GM12865 (cell line): ENCODE measurements at regions not wholly inside any gene's neighbourhood (a gene's known extent, or its start where the extent isn't known, plus 50 kb on each side); places are given as distances from the start of the nearest gene placed in this dataset.

Experiments used
- DNase-seq: peaks from one replicate; pipeline ENCODE4 v3.0.0; 2010; ENCODE audit warnings: low read depth
- H3K4me3 ChIP-seq: 2 replicates; pipeline ENCODE4 v1.5.1; 2011; ENCODE audit warnings: mild to moderate bottlenecking, low read depth, low read length, control low read depth
- TF ChIP-seq, protein P1 (sequence below): IDR thresholded peaks from 2 replicates; pipeline ENCODE4 v1.5.1; 2011; ENCODE audit warnings: low read length, control low read depth, low read depth, inconsistent platforms; ENCODE audit not compliant: insufficient read depth; ENCODE audit errors: missing control alignments

DNA sequence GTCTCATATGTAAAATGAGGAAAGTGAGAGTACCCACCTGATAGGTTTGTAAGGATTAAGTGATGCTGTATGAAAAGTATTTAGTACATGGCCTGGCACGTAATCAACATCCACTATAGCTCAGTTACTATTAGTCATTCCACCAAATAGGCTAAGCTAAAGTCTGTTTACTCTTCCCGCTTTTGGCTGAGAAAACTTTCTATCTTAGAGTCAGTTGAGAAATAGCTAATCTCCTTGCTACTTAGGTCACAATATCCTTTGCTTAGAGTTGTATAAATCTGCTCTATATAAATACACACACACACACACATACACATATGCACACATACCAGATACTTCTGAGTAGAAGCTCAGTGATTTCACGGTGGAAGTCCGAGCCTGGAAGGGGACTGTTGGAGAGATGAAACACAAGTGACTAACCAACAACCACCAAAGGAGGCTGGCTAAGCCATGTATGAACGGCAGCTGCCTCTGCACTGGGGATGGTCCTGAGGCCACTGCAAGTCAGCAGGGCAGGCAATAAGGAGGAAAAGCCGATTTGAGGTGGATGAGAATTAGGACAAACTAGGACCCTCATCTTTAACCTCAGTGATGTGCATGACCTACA lies 104.6 kb upstream of the EPHA4 start:
- TF ChIP-seq, protein P1, sequence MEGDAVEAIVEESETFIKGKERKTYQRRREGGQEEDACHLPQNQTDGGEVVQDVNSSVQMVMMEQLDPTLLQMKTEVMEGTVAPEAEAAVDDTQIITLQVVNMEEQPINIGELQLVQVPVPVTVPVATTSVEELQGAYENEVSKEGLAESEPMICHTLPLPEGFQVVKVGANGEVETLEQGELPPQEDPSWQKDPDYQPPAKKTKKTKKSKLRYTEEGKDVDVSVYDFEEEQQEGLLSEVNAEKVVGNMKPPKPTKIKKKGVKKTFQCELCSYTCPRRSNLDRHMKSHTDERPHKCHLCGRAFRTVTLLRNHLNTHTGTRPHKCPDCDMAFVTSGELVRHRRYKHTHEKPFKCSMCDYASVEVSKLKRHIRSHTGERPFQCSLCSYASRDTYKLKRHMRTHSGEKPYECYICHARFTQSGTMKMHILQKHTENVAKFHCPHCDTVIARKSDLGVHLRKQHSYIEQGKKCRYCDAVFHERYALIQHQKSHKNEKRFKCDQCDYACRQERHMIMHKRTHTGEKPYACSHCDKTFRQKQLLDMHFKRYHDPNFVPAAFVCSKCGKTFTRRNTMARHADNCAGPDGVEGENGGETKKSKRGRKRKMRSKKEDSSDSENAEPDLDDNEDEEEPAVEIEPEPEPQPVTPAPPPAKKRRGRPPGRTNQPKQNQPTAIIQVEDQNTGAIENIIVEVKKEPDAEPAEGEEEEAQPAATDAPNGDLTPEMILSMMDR, result no peak
- H3K4me3 ChIP-seq, result no peak overlapping the region
- DNase-seq, result no peak

DNA sequence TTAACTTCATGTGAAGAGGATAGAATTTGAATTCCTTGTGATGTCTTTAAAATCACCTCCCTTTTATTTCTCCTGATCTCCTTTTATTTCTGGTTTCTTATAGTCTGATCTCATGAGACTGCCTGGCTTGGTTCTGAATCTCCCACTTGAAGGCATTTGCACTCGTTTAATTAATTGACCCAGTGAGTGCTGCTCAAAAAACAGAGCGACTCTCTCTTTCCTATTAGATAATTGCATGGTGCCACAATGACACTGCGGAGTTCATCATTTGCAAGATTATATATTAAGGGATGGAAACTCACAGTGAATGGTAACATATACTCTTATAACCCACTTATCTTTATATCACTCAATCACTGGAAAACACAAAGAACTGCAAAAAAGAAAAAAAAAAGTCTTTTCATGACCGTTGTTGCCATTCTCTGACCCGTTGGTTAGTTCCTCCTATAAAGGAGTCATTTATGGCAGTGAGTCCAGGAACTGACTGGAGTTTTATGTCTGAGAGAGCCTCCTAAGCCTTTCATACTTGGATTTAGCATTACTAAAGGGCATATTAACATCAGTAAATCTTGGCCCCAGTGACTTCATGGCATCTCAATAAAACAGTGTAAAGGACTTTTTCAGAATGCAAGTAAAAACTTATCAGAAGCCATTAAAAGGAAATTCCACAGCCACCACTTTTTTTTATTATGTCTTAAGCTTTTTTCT lies 103.3 kb upstream of the EPHA4 start:
- no peak overlapping the region for H3K4me3 ChIP-seq
- TF ChIP-seq, protein P1, result no peak
- DNase-seq, result no peak

DNA sequence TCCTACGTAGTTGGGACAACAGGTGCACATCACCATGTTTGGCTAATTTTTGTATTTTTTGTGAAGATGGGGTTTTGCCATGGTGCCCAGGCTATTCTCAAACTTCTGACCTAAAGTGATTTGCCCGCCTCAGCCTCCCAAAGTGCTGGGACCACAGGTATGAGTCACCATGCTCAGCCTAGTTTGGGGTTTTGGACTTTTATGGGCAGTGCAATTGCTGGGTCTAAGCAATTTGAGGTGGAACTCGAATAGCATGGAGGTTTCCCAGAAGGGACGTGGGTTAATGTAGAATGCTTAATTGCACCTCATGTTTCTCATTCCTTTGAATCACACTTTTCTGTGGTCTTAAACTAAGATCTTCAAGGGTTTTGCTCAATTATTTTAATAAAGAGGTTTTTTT lies 102.3 kb upstream of the EPHA4 start:
- H3K4me3 ChIP-seq, result no peak overlapping the region
- TF ChIP-seq, protein P1, result no peak
- DNase-seq, result no peak

DNA sequence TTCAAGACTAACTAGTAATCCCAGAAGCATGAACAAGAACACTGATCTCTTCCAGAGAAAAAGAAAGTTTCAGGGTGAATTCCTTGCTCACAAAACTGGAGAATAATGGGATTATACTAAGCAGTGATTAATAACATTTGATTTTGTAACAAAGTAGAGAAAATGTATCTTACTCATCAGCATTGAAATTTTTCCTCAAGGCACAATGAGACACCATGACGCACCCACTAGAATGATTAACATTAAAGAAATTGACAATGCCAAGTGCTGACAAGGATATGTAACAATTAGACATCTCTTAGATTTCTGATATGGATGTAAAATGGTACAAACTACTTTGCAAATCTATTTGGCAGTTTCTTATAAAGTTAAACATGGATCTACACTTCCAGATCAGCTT lies 101.1 kb upstream of the EPHA4 start:
- no peak overlapping the region for H3K4me3 ChIP-seq
- TF ChIP-seq, protein P1, result no peak
- no peak for DNase-seq

DNA sequence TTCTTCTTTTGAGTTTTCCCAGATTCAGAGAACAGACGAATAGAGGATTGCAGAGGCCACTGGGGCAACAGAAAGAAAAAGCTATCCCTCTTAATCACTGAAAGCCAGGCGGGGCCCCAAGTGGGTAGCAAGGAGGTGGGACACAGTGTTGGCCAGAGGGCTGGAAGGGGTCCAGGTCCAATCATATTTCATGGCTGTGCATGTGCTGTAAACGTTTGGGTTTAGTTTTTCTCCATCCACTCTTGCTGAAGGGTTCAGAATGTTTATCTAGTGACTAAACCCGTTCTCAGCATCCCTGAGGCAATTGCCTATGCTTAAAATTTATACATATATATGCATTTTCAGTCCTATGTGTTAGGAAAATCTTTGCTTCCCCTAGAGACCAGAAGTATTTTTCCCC lies 99.4 kb upstream of the EPHA4 start:
- TF ChIP-seq, protein P1, result no peak
- DNase-seq, result no peak
- no peak overlapping the region for H3K4me3 ChIP-seq

DNA sequence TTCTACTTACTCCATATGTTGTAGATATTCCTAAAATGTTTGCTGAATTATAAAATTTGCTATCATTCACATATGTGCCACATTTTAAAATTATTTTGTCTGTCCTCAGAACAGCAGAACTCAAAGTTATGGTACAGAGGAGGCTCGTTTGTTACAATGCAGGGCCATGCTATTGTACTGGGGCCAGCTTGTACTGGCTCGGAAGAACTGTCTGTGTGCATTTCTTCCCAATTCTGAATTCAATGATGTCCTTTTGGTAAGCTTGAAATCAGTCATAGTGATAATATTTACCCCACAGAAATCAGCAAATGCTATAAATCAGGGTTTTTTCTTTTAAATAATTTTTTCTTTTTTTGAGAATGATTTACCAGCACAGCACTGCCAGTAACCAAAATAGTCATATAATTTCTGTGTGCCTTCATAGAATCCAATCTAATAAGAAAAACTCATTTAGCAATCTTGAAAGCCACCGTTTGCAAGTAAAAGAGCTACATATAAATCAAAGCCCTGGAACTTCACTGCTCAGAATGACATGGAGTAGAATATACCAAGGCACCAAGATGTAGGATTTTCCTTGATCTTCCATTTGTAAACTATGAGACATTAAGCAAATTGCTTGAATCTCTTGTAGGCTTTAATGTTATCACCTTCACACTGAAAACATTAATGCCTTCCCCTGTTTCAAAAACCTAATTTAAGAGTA lies 90.7 kb upstream of the EPHA4 start:
- no peak overlapping the region for H3K4me3 ChIP-seq
- TF ChIP-seq, protein P1, result no peak
- no peak for DNase-seq

DNA sequence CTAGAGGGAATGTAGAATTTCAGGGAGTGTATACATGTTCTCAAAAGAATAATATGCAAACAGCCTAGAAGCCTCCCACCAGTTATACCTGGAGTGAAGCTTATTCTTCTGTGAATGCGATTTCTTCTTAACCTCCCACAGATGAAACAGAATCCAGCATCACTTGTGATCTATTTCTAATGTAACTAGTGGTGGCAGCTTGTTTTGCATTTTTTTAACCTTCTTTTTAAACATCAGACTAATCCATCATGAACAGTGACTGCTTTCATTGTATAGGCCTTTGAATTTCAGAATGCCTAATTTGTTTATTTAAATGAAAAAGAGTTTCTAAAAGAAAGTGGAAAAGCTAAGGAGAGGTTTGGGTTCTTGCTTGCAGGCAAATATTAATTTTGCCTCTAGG lies 85.7 kb upstream of the EPHA4 start:
- TF ChIP-seq, protein P1, result no peak
- no peak for DNase-seq
- no peak overlapping the region for H3K4me3 ChIP-seq
